ENCODE measurements at regions not wholly inside any gene's neighbourhood (a gene's known extent, or its start where the extent isn't known, plus 50 kb on each side); places are given as distances from the start of the nearest gene placed in this dataset.

- TF ChIP-seq OSR1 (CRISPR knock-in tag; IDR thresholded peaks at IDR 0.05): no peak
- TF ChIP-seq ZFP3 (CRISPR knock-in tag; IDR thresholded peaks at IDR 0.05): no peak
- TF ChIP-seq ZFP30 (CRISPR knock-in tag; IDR thresholded peaks at IDR 0.05): no peak
- TF ChIP-seq TSHZ2 (CRISPR knock-in tag; IDR thresholded peaks at IDR 0.05): no peak
- no peak for TF ChIP-seq PPARA (CRISPR knock-in tag; IDR thresholded peaks at IDR 0.05; ENCODE audit: borderline replicate concordance)
- no peak for TF ChIP-seq ZNF70 (CRISPR knock-in tag; IDR thresholded peaks at IDR 0.05)
- TF ChIP-seq CREB5 (CRISPR knock-in tag; IDR thresholded peaks at IDR 0.05; ENCODE audit: low read depth): no peak
- TF ChIP-seq GLIS3 (CRISPR knock-in tag; IDR thresholded peaks at IDR 0.05): no peak
- TF ChIP-seq ARNTL (CRISPR knock-in tag; IDR thresholded peaks at IDR 0.05; ENCODE audit: borderline replicate concordance, low read depth): no peak
- TF ChIP-seq SNAI2 (CRISPR knock-in tag; IDR thresholded peaks at IDR 0.05): no peak
- TF ChIP-seq TCF4 (CRISPR knock-in tag; IDR thresholded peaks at IDR 0.05; ENCODE audit: borderline replicate concordance): no peak
- no peak for TF ChIP-seq ZNF8 (CRISPR knock-in tag; IDR thresholded peaks at IDR 0.05)
- TF ChIP-seq ZNF565 (CRISPR knock-in tag; conservative IDR thresholded peaks at IDR 0.05; ENCODE audit: low read depth): no peak
- TF ChIP-seq TOX (CRISPR knock-in tag; IDR thresholded peaks at IDR 0.05; ENCODE audit: borderline replicate concordance): no peak
- no peak for TF ChIP-seq CSDC2 (CRISPR knock-in tag; IDR thresholded peaks at IDR 0.05)
- no peak for ATAC-seq
Observed at GRCh38 chr7:153590571-153590970, 461.6 kb upstream of the DPP6 start.

GRCh38 chr7:153607354-153607753 lies 444.8 kb upstream of the DPP6 start:
- no peak for ATAC-seq
- TF ChIP-seq BACH2 (CRISPR knock-in tag; IDR thresholded peaks at IDR 0.05; ENCODE audit: borderline replicate concordance): no peak
- TF ChIP-seq POU6F1 (CRISPR knock-in tag; IDR thresholded peaks at IDR 0.05; ENCODE audit: borderline replicate concordance, low read depth): no peak
- TF ChIP-seq CSDC2 (CRISPR knock-in tag; IDR thresholded peaks at IDR 0.05): no peak
- no peak for TF ChIP-seq ESRRG (CRISPR knock-in tag; IDR thresholded peaks at IDR 0.05)
- TF ChIP-seq PATZ1 (CRISPR knock-in tag; IDR thresholded peaks at IDR 0.05; ENCODE audit: borderline replicate concordance): no peak
- no peak for TF ChIP-seq OSR1 (CRISPR knock-in tag; IDR thresholded peaks at IDR 0.05)

- TF ChIP-seq TOX (CRISPR knock-in tag; IDR thresholded peaks at IDR 0.05; ENCODE audit: borderline replicate concordance) (no peak), SNAI2 (CRISPR knock-in tag; IDR thresholded peaks at IDR 0.05) (no peak)
- ATAC-seq: no peak
Observed at GRCh38 chr7:153616711-153617325, 435.4 kb upstream of the DPP6 start.

GRCh38 chr7:153627323-153627722 lies 424.9 kb upstream of the DPP6 start:
- no peak for TF ChIP-seq OSR1 (CRISPR knock-in tag; IDR thresholded peaks at IDR 0.05)
- TF ChIP-seq TCF4 (CRISPR knock-in tag; IDR thresholded peaks at IDR 0.05; ENCODE audit: borderline replicate concordance): no peak
- no peak for TF ChIP-seq PPARA (CRISPR knock-in tag; IDR thresholded peaks at IDR 0.05; ENCODE audit: borderline replicate concordance)
- TF ChIP-seq TSHZ2 (CRISPR knock-in tag; IDR thresholded peaks at IDR 0.05): no peak
- no peak for TF ChIP-seq SNAI2 (CRISPR knock-in tag; IDR thresholded peaks at IDR 0.05)
- no peak for TF ChIP-seq ZFP30 (CRISPR knock-in tag; IDR thresholded peaks at IDR 0.05)
- no peak for TF ChIP-seq TOX (CRISPR knock-in tag; IDR thresholded peaks at IDR 0.05; ENCODE audit: borderline replicate concordance)
- no peak for TF ChIP-seq ESRRG (CRISPR knock-in tag; IDR thresholded peaks at IDR 0.05)
- TF ChIP-seq CSRNP3 (CRISPR knock-in tag; IDR thresholded peaks at IDR 0.05): no peak
- TF ChIP-seq ZC3H10 (CRISPR knock-in tag; IDR thresholded peaks at IDR 0.05): no peak
- TF ChIP-seq GLIS3 (CRISPR knock-in tag; IDR thresholded peaks at IDR 0.05): no peak
- TF ChIP-seq ZNF565 (CRISPR knock-in tag; conservative IDR thresholded peaks at IDR 0.05; ENCODE audit: low read depth): no peak
- TF ChIP-seq BACH2 (CRISPR knock-in tag; IDR thresholded peaks at IDR 0.05; ENCODE audit: borderline replicate concordance): no peak

More at GRCh38 chr7:153627323-153627722, 424.9 kb upstream of the DPP6 start:
- ATAC-seq: no peak

Measured in SK-N-SH treated with all-trans-retinoic acid at 6 μM for 48 hours (cell line).